Naive thymus-derived CD8-positive, alpha-beta T cell (primary cell): ENCODE measurements at regions not wholly inside any gene's neighbourhood (a gene's known extent, or its start where the extent isn't known, plus 50 kb on each side); places are given as distances from the start of the nearest gene placed in this dataset.

Source experiments
- ATAC-seq, 2 donors: fragments of 150-1000 bp; cut with Tn5 transposase in 1 of 2; sonication (Bioruptor Pico), chemical (Tn5 transposase) in 1 of 2; 1 replicate in 1 of 2; 2 replicates in 1 of 2; pipeline ENCODE4 v1.10.0; 2021; ENCODE audit warnings: mild to moderate bottlenecking in 2 of 2, moderate library complexity in 2 of 2
- POLR2A ChIA-PET: fragments of 350-600 bp; sonication (Branson Sonifier 250); formaldehyde crosslinking; loops from one replicate; lab custom pipeline; 2021; ENCODE audit warnings: antibody characterized with exemption; lab: Charles Lee
- DNase-seq, 10 donors: peaks; one replicate each; pipeline versions ENCODE4 v3.0.0 to v3.0.0-alpha.2; 2020 to 2022
- H3K27ac Mint-ChIP-seq, 10 donors: one replicate each; pipeline ENCODE4 v1.8.0; 2020 to 2022; ENCODE audit warnings: mild to moderate bottlenecking in 10 of 10, mixed read lengths in 10 of 10, moderate library complexity in 4 of 10, inconsistent platforms in 1 of 10
- H3K27me3 Mint-ChIP-seq, 5 donors: one replicate each; pipeline ENCODE4 v1.8.0; 2021 to 2022; ENCODE audit warnings: mixed read lengths in 5 of 5
- H3K36me3 Mint-ChIP-seq, 3 donors: one replicate each; pipeline ENCODE4 v1.8.0; 2020 to 2022; ENCODE audit warnings: mixed read lengths in 3 of 3, mild to moderate bottlenecking in 2 of 3, inconsistent platforms in 1 of 3
- H3K4me1 Mint-ChIP-seq, 4 donors: one replicate each; pipeline ENCODE4 v1.8.0; 2021 to 2022; ENCODE audit warnings: mixed read lengths in 4 of 4
- H3K4me3 Mint-ChIP-seq, 10 donors: one replicate each; pipeline ENCODE4 v1.8.0; 2020 to 2022; ENCODE audit warnings: mild to moderate bottlenecking in 10 of 10, mixed read lengths in 10 of 10, moderate library complexity in 6 of 10, inconsistent platforms in 1 of 10
- H3K9me3 Mint-ChIP-seq, 9 donors: one replicate each; pipeline ENCODE4 v1.8.0; 2020 to 2022; ENCODE audit warnings: mixed read lengths in 9 of 9, mild to moderate bottlenecking in 3 of 9, inconsistent platforms in 1 of 9, moderate library complexity in 1 of 9

DNA sequence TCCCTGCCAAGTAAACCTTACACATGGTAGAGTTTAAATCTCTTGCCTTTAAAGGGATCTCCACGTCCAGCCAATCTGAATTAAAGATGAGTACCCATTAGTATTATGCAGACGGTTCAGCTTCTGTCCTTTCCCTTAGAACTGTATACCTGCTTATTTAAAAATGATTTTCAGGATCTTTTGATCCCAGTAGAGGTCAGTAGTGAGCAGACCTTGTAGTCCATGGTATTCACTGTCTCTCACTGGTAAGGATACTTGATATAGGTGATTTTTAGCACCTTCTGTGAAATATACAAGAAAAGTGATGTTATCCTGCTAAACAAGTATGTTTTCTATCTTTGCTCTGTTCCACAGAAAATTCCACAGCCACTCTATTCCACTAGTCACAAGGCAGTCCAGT, 1211.6 kb upstream of the ADGRL4 start:
- ATAC-seq (no peak), DNase-seq (no peak)
- POLR2A ChIA-PET: no interaction called here
- H3K4me3 Mint-ChIP-seq: no peak overlapping the region
- peaks cover 0 to 7% (median 0%) of the 10 kb centered on the region in 9 donors for H3K9me3 Mint-ChIP-seq
- no peak overlapping the region for H3K27ac Mint-ChIP-seq
- H3K36me3 Mint-ChIP-seq: no peaks in the 10 kb centered on the region
- H3K4me1 Mint-ChIP-seq: no peaks in the 10 kb centered on the region
- no peaks in the 10 kb centered on the region for H3K27me3 Mint-ChIP-seq

DNA sequence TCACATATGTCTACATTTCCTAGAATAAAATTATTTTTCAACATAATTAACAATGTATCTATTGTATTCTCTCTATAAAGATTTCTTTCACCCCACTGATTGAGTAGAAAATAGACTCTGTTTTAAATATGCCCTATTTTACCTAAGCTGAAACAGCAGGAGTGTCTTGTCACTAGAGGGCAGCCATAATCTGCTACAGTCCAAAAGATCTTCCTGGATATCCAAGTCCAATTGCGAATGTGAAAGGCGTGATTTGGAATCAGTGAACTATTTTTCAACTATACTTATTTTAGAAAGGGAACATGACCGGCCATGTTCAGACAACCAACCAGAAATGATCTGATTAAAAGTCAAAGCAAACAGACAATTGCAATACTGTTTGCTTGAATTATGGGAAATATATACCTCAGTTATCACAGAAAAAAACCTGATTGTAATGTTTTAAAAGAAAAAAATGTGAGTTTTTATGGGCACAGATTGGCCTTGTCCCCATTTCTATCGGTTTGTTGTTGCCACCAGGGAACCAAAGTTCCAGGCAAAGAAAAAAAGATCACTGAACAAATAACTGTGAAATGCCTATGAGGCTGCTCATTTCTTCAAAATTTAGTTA, 1211.0 kb upstream of the ADGRL4 start:
- POLR2A ChIA-PET: no interaction called here
- ATAC-seq (no peak), DNase-seq (no peak)
- Mint-ChIP-seq H3K4me3 (no peak overlapping the region), H3K27me3 (no peaks in the 10 kb centered on the region), H3K27ac (no peak overlapping the region), H3K9me3 (peaks cover 0 to 7% (median 0%) of the 10 kb centered on the region in 9 donors), H3K4me1 (no peaks in the 10 kb centered on the region), H3K36me3 (no peaks in the 10 kb centered on the region)

DNA sequence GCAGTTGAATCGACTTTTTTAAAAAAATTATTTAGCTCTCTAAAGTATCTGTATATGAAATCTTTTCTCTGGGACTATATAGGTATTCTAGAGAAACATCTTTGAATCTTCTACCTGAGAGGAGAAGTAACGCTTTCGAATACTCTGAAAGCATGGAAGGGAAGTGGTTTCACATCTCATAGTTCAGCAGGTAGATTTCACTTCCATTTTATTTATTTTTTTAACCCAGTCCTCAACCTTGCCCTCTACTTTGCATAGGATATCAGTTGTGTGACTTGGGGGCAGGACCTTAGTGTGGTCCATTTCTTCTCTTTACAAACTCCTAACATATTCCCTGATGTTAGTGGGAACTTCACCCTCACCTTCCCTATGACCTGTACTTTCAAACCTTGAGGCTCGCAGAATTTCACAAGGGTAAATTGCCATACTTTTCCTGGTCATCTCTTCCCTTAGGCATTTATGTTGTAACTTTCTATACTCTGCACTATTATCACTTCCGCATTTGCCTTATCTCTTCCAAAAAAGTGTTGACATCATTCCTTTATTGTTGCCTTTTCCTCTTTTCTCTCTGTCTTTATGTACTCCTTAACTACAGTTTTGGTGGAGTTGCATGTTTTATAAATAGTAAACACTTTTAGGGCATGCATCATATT, 1208.5 kb upstream of the ADGRL4 start:
- Mint-ChIP-seq H3K27ac (no peak overlapping the region), H3K4me1 (no peaks in the 10 kb centered on the region), H3K27me3 (no peaks in the 10 kb centered on the region), H3K9me3 (peaks cover 0 to 4% (median 3%) of the 10 kb centered on the region in 9 donors), H3K36me3 (no peaks in the 10 kb centered on the region), H3K4me3 (no peak overlapping the region)
- no peak for ATAC-seq
- POLR2A ChIA-PET: no interaction called here
- no peak for DNase-seq

DNA sequence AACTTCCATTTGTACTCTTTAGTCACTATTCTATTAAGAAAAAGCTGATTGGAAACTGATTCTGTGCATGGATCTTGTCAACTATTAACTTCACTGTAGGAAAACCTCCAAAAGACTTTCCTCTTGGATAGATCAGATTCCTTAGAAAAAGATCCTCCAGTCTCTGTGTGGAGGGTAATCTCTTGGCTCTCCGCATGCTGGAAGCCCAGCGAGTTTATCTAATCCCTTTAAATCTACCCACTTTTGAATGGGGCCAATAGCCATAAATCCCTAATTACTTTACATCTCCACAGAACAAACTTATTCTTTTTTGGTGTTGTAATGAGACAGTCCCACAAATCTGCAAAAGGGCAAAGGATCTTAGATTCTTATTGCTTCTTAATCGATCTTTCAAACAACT, 1206.4 kb upstream of the ADGRL4 start:
- H3K27ac Mint-ChIP-seq: no peak overlapping the region

GRCh38 chr1:80211691-80212380, 1205.3 kb upstream of the ADGRL4 start:
- Mint-ChIP-seq H3K36me3 (no peaks in the 10 kb centered on the region), H3K9me3 (peaks cover 0 to 6% (median 3%) of the 10 kb centered on the region in 9 donors), H3K27ac (no peak overlapping the region), H3K4me1 (no peaks in the 10 kb centered on the region), H3K4me3 (no peak overlapping the region), H3K27me3 (no peaks in the 10 kb centered on the region)
- POLR2A ChIA-PET: no interaction called here
- DNase-seq (no peak), ATAC-seq (no peak)

More for the DNA sequence above, 1206.4 kb upstream of the ADGRL4 start:
- H3K4me1 Mint-ChIP-seq: no peaks in the 10 kb centered on the region
- H3K4me3 Mint-ChIP-seq: no peak overlapping the region
- H3K9me3 Mint-ChIP-seq: peaks cover 0 to 4% (median 3%) of the 10 kb centered on the region in 9 donors
- H3K36me3 Mint-ChIP-seq: no peaks in the 10 kb centered on the region
- no peak for DNase-seq
- POLR2A ChIA-PET: no interaction called here
- no peaks in the 10 kb centered on the region for H3K27me3 Mint-ChIP-seq
- ATAC-seq: no peak

- no peak overlapping the region for H3K27ac Mint-ChIP-seq
- no peak for ATAC-seq
- POLR2A ChIA-PET: no interaction called here
Measured at GRCh38 chr1:80202118-80202517, 1195.6 kb upstream of the ADGRL4 start.

GRCh38 chr1:80194221-80194620, 1187.7 kb upstream of the ADGRL4 start:
- POLR2A ChIA-PET: no interaction called here
- H3K4me3 Mint-ChIP-seq: no peak overlapping the region
- no peaks in the 10 kb centered on the region for H3K27me3 Mint-ChIP-seq
- no peaks in the 10 kb centered on the region for H3K4me1 Mint-ChIP-seq
- DNase-seq (no peak), ATAC-seq (no peak)
- peaks cover 0 to 10% (median 2%) of the 10 kb centered on the region in 9 donors for H3K9me3 Mint-ChIP-seq
- H3K36me3 Mint-ChIP-seq: no peaks in the 10 kb centered on the region
- H3K27ac Mint-ChIP-seq: no peak overlapping the region

More at GRCh38 chr1:80202118-80202517, 1195.6 kb upstream of the ADGRL4 start:
- H3K27me3 Mint-ChIP-seq: no peaks in the 10 kb centered on the region
- H3K36me3 Mint-ChIP-seq: no peaks in the 10 kb centered on the region
- no peaks in the 10 kb centered on the region for H3K4me1 Mint-ChIP-seq
- no peak for DNase-seq
- no peak overlapping the region for H3K4me3 Mint-ChIP-seq
- peaks cover 0 to 13% (median 5%) of the 10 kb centered on the region in 9 donors for H3K9me3 Mint-ChIP-seq

DNA sequence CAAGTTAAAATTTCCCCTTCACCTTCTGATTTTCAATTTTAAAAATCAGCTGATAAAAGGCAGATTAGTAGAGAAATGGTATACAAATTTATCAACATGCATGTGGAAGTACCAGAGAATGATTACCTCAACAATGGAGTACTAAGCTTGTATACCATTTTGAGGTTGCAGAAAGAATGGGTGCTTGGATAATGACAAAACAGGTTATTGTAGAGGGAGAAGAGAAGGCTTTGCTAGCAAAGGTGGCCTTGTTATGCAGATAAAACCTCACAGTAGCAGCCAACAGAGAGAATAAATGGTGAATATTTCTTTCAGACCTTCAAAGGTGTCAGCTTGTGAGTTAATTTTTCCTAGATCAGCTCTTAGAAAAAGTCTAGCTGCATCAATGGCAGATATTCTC, 1174.9 kb upstream of the ADGRL4 start:
- Mint-ChIP-seq H3K27ac (no peak overlapping the region), H3K27me3 (no peaks in the 10 kb centered on the region), H3K9me3 (peaks cover 3 to 15% (median 9%) of the 10 kb centered on the region in 9 donors), H3K36me3 (no peaks in the 10 kb centered on the region), H3K4me3 (no peak overlapping the region), H3K4me1 (no peaks in the 10 kb centered on the region)
- DNase-seq (no peak), ATAC-seq (no peak)
- POLR2A ChIA-PET: no interaction called here

DNA sequence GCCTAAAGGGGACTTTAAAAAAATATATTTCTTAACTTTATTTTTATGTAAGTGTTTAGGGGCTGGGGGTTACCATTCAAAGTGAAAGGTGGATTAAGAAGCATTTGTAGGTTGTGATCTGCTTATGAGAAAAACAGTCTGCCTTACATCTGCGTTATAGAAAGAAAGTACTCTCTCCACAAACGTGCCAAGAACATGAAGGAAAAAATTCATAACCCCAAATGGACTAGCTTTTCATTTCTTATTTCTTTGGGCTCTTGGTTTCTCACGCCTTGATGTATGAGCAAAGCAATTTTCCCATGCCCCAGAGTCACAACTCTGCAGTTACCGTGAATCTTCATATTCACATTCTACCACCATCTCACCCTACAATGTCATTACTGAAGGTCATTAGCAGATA, 1165.1 kb upstream of the ADGRL4 start:
- Mint-ChIP-seq H3K4me1 (no peaks in the 10 kb centered on the region), H3K27me3 (no peaks in the 10 kb centered on the region), H3K36me3 (no peaks in the 10 kb centered on the region), H3K4me3 (no peak overlapping the region), H3K27ac (no peak overlapping the region), H3K9me3 (peaks cover 0 to 25% (median 9%) of the 10 kb centered on the region in 9 donors)
- POLR2A ChIA-PET: no interaction called here
- DNase-seq (no peak), ATAC-seq (no peak)

DNA sequence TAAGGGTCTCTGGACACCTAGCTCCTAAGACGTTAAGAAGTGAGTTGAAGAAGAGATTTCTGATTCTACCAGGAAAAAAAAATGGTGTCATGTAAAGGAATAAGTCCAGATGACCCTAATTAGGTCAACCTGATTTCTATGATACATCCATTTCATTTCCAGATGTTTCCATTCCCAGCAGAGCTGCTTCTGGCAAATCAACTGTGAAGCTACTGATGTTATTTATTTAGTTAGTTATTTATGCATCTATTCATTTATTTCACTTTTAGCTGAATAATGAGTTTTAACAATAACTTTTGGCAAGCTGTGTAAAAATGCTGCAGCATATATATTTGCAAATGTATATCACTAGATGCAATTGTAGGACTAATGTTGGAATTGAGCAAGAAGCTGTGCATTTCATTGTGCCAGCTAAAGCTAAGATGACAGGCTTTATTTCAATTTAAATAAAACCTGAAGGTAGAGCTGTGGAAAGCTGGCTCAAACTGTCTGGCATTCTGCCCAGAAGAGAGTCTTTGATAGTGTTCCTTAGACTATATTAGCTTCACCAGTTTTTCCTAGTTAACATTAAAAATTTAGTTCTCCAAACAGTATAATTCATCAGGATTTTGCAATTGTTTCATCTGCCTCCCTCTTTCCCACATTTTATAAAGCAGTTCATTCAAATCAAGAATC, 1164.4 kb upstream of the ADGRL4 start:
- Mint-ChIP-seq H3K4me3 (no peak overlapping the region), H3K4me1 (no peaks in the 10 kb centered on the region), H3K36me3 (no peaks in the 10 kb centered on the region), H3K9me3 (peaks cover 0 to 22% (median 6%) of the 10 kb centered on the region in 9 donors), H3K27me3 (no peaks in the 10 kb centered on the region), H3K27ac (no peak overlapping the region)
- no peak for ATAC-seq
- POLR2A ChIA-PET: no interaction called here
- DNase-seq: no peak

GRCh38 chr1:80164150-80164549, 1157.6 kb upstream of the ADGRL4 start:
- Mint-ChIP-seq H3K9me3 (peaks cover 0 to 16% (median 9%) of the 10 kb centered on the region in 9 donors), H3K27ac (no peak overlapping the region), H3K4me1 (no peaks in the 10 kb centered on the region), H3K36me3 (no peaks in the 10 kb centered on the region), H3K4me3 (no peak overlapping the region), H3K27me3 (no peaks in the 10 kb centered on the region)
- POLR2A ChIA-PET: no interaction called here
- DNase-seq (no peak), ATAC-seq (no peak)

- Mint-ChIP-seq H3K27ac (no peak overlapping the region), H3K4me3 (no peak overlapping the region), H3K27me3 (no peaks in the 10 kb centered on the region), H3K4me1 (no peaks in the 10 kb centered on the region), H3K36me3 (no peaks in the 10 kb centered on the region), H3K9me3 (peaks cover 0 to 16% (median 8%) of the 10 kb centered on the region in 9 donors)
- ATAC-seq: no peak
- POLR2A ChIA-PET: no interaction called here
- no peak for DNase-seq
Measured at GRCh38 chr1:80163686-80164085, 1157.2 kb upstream of the ADGRL4 start.

DNA sequence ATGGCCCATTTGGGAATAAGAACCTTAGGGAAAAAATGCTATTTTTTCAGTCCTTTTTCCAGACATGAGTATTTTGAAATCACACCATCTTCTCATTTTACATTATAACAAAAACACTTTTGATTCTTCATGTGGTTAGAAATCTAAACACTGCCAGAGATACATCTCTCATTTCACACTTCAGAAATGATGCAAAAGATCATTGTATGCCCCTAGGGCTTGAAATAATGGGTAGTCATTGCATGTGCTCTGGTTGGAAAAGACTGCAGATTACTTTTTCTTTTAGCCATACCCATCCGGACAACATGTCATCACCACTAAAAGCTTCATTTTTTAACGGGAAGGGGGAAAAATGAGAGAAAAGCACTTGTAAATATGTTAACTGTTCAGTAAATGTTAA, 1152.2 kb upstream of the ADGRL4 start:
- H3K27ac Mint-ChIP-seq: no peak overlapping the region
- peaks cover 0 to 26% (median 9%) of the 10 kb centered on the region in 9 donors for H3K9me3 Mint-ChIP-seq
- H3K4me1 Mint-ChIP-seq: no peaks in the 10 kb centered on the region
- no peak overlapping the region for H3K4me3 Mint-ChIP-seq
- H3K27me3 Mint-ChIP-seq: no peaks in the 10 kb centered on the region
- ATAC-seq: no peak
- no peaks in the 10 kb centered on the region for H3K36me3 Mint-ChIP-seq
- no peak for DNase-seq
- POLR2A ChIA-PET: no interaction called here
